ENCODE measurements at regions not wholly inside any gene's neighbourhood (a gene's known extent, or its start where the extent isn't known, plus 50 kb on each side); places are given as distances from the start of the nearest gene placed in this dataset.
"Not testable (repeated sequence)": the region's sequence is repeated elsewhere in the genome, so short reads cannot be mapped to it uniquely, and the experiment has no call there.

DNA sequence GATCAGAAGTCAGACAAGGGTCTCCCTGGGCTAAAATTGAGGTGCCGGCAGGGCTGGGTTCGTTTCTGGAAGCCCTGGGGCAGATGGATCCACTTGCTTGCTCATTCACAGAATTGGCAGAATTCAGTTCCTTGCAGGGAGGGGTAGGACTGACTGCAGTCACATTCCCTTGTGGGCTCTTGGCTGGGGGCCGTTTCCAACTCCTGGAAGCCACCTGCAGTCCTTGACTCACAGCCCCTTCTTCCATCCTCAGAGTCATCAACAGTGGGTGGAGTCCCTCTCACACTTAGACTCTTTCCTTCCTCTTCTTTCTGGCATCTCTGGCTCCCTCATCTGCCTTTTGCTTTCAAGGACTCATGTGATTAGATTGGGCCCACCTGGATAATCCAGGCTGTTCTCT, 54.6 kb upstream of the NANOS1 start:
- Histone ChIP-seq H3K4me1 (no peaks in the 10 kb centered on the region), H3K27me3 (ENCODE audit: insufficient read depth in 3 of 3, low read length in 2 of 3) (no peaks in the 10 kb centered on the region), H3K9me3 (no peaks in the 10 kb centered on the region), H3K36me3 (ENCODE audit: insufficient read depth in 1 of 2, low read depth in 1 of 2) (no peaks in the 10 kb centered on the region), H3K27ac (no peak overlapping the region), H3K4me3 (no peak overlapping the region)
- DNase-seq, result no peak
- WGBS, 3 donors, result 59 to 71% (median 69%) methylated on average over 3 of the region's 3 CpGs
- no peak for ATAC-seq
- intact Hi-C loops (cut with DNase I), result no loop called here
- TF ChIP-seq, protein P1, sequence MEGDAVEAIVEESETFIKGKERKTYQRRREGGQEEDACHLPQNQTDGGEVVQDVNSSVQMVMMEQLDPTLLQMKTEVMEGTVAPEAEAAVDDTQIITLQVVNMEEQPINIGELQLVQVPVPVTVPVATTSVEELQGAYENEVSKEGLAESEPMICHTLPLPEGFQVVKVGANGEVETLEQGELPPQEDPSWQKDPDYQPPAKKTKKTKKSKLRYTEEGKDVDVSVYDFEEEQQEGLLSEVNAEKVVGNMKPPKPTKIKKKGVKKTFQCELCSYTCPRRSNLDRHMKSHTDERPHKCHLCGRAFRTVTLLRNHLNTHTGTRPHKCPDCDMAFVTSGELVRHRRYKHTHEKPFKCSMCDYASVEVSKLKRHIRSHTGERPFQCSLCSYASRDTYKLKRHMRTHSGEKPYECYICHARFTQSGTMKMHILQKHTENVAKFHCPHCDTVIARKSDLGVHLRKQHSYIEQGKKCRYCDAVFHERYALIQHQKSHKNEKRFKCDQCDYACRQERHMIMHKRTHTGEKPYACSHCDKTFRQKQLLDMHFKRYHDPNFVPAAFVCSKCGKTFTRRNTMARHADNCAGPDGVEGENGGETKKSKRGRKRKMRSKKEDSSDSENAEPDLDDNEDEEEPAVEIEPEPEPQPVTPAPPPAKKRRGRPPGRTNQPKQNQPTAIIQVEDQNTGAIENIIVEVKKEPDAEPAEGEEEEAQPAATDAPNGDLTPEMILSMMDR (IDR thresholded peaks at IDR 0.05), result no peak

GRCh38 chr10:118976219-118976618, 53.3 kb upstream of the NANOS1 start:
- 95 to 99% (median 97%) methylated on average over 3 of the region's 3 CpGs for WGBS, 3 donors
- H3K9me3 ChIP-seq; H3K4me3 ChIP-seq; H3K36me3 ChIP-seq (ENCODE audit: insufficient read depth in 1 of 2, low read depth in 1 of 2); DNase-seq; ATAC-seq; H3K4me1 ChIP-seq; intact Hi-C loops (cut with DNase I); H3K27ac ChIP-seq; H3K27me3 ChIP-seq (ENCODE audit: insufficient read depth in 3 of 3, low read length in 2 of 3): not testable (repeated sequence)

DNA sequence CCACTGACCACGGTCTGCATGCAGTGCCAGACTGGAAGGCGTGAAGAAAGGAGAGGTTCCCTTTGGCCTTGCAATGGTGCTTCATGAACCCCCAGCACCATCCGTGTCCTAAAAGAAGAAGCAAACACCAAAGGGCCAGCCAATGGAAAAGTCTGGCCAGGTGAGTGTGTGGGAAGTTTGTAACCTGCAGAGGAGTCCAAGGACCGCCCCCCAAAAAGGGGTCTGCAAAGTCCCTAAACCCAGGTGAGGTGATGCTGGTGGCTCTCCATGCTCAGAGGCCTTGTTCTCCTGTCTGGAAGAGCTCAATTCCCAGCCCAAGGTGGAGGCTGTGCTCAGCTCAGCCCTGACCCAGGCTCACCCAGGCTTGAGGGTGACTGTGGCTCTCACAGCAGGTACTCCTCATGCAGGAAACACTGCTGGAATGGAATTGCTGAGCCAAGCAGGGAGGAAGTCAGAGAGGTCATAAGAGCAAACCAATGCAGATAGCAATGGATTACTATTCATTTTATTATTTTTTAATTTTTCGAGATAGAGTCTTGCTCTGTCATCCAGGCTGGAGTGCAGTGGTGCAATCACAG, 52.4 kb upstream of the NANOS1 start:
- 80 to 83% (median 83%) methylated on average over 5 of the region's 5 CpGs for WGBS, 3 donors
- H3K27ac ChIP-seq, result no peak overlapping the region

DNA sequence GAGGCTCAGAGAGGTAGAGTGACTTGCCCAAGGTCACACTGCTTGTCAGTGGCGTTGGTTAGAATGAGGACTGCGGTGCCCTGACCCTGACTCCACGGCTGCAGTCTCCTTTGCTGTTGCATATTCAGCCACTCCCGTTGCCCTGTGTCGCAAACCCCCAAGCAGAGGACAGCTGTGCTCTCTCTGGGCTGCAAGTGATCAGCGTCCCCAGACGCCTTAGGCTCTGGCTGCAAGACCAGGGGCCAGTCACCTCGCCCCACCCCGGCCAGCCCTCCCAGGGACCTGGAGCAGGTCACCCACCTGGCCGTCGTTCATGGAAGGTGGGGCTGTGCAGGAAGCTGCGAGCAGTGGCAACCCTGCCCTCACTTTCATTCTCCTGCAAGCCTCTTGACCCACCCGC, 51.7 kb upstream of the NANOS1 start:
- TF ChIP-seq, protein P1 (IDR thresholded peaks at IDR 0.05), result no peak

More for the DNA sequence above, 52.4 kb upstream of the NANOS1 start:
- Histone ChIP-seq H3K36me3 (ENCODE audit: insufficient read depth in 1 of 2, low read depth in 1 of 2) (no peaks in the 10 kb centered on the region), H3K9me3 (no peaks in the 10 kb centered on the region), H3K4me3 (no peak overlapping the region), H3K4me1 (no peaks in the 10 kb centered on the region), H3K27me3 (ENCODE audit: insufficient read depth in 3 of 3, low read length in 2 of 3) (no peaks in the 10 kb centered on the region)
- no peak for ATAC-seq
- intact Hi-C loops (cut with DNase I), result no loop called here
- TF ChIP-seq, protein P1 (IDR thresholded peaks at IDR 0.05), result no peak
- no peak for DNase-seq

DNA sequence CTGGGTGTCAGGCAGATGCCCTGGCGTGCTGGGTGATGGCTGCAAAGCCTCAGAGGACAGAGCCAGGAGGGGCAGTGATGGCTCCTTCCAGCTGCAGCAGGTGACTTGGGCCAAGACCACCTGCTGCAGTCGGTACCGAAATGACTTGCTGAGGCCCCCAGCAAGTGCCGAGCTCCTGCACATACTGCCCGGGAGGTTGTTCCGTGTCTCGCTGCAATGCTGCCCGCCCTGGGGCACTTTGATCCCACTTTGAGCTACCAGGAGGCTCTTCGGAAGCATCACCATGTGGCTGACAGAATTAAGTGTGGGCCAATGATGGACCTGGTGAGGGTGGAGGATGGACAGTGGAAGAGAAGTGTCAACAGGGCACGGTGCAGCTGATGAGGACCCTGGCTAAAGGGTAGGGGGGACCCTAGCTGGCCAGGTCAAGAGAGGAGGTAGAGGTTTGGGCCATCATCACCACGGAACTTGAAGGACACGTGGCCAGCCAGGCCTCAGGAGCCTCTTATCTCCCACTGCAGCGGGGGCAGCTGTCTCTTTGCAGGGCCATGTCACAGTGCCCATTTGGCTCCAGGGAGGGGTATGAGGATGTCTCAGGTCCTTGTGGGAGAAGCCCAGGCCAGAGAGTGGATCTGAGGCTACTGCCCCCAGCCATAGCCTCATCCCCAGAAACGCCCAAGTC, 51.1 kb upstream of the NANOS1 start:
- H3K27ac ChIP-seq, result no peak overlapping the region
- ATAC-seq, result no peak
- H3K36me3 ChIP-seq (ENCODE audit: insufficient read depth in 1 of 2, low read depth in 1 of 2), result no peaks in the 10 kb centered on the region
- no peak for DNase-seq
- no peaks in the 10 kb centered on the region for H3K4me1 ChIP-seq
- no peaks in the 10 kb centered on the region for H3K27me3 ChIP-seq (ENCODE audit: insufficient read depth in 3 of 3, low read length in 2 of 3)
- 78 to 86% (median 80%) methylated on average over 14 of the region's 14 CpGs for WGBS, 3 donors
- no peaks in the 10 kb centered on the region for H3K9me3 ChIP-seq
- no peak overlapping the region for H3K4me3 ChIP-seq
- TF ChIP-seq, protein P1 (IDR thresholded peaks at IDR 0.05), result no peak
- intact Hi-C loops (cut with DNase I), result no loop called here

More for the DNA sequence above, 51.7 kb upstream of the NANOS1 start:
- ATAC-seq (no peak), DNase-seq (no peak)
- no peaks in the 10 kb centered on the region for H3K4me1 ChIP-seq
- H3K9me3 ChIP-seq, result no peaks in the 10 kb centered on the region
- no peak overlapping the region for H3K4me3 ChIP-seq
- no peaks in the 10 kb centered on the region for H3K36me3 ChIP-seq (ENCODE audit: insufficient read depth in 1 of 2, low read depth in 1 of 2)
- 68 to 73% (median 70%) methylated on average over 12 to 13 of the region's 13 CpGs for WGBS, 3 donors
- no peaks in the 10 kb centered on the region for H3K27me3 ChIP-seq (ENCODE audit: insufficient read depth in 3 of 3, low read length in 2 of 3)
- no peak overlapping the region for H3K27ac ChIP-seq
- intact Hi-C loops (cut with DNase I), result no loop called here
